ENCODE measurements at regions not wholly inside any gene's neighbourhood (a gene's known extent, or its start where the extent isn't known, plus 50 kb on each side); places are given as distances from the start of the nearest gene placed in this dataset.
"Not testable (repeated sequence)": the region's sequence is repeated elsewhere in the genome, so short reads cannot be mapped to it uniquely, and the experiment has no call there.

DNA sequence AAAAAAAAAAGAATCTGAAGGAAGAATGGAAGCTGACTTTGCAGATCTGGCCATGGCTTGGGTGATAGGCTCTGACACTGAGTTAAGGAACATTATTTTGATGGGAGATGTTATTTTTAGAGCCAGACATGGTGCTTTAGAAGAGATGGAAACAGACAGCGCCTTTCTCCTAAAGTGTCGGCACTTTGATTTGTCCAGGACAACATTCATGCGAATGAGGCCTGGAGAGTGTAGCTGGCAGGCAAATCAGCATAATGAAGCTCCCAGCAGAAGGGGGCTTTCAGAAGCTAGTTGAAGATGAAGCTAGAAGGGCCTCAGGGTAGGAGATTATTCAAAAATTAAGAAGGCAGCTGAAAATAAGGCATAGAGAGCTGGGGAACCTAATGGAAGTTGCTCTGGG, 397.7 kb downstream of the RWDD3 start:
- H3K4me3 ChIP-seq (ENCODE audit: low read depth, low read length), result no peak overlapping the region
- TF ChIP-seq, protein P1, sequence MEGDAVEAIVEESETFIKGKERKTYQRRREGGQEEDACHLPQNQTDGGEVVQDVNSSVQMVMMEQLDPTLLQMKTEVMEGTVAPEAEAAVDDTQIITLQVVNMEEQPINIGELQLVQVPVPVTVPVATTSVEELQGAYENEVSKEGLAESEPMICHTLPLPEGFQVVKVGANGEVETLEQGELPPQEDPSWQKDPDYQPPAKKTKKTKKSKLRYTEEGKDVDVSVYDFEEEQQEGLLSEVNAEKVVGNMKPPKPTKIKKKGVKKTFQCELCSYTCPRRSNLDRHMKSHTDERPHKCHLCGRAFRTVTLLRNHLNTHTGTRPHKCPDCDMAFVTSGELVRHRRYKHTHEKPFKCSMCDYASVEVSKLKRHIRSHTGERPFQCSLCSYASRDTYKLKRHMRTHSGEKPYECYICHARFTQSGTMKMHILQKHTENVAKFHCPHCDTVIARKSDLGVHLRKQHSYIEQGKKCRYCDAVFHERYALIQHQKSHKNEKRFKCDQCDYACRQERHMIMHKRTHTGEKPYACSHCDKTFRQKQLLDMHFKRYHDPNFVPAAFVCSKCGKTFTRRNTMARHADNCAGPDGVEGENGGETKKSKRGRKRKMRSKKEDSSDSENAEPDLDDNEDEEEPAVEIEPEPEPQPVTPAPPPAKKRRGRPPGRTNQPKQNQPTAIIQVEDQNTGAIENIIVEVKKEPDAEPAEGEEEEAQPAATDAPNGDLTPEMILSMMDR (IDR thresholded peaks at IDR 0.05; ENCODE audit: borderline replicate concordance, insufficient read depth, low read depth, low read length), result no peak

DNA sequence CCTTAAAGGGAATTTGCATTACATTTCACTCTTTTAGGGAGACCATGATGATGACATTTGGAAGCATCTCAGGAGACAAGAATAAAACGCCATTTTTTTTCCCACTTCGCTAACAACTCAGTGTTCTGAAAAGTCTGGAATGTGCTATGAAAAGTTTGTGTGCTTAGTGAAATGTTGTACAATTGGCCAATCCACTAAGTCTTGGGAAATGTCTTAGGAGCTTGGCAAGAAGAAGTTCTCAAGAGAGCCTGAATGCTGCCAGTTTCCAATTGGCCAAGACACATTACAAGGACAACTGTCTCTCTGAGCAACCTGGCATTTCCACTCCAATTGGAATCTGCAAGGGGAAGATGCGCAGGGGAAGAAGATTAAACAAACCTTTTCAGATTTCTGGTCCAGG, 401.8 kb downstream of the RWDD3 start:
- TF ChIP-seq, protein P1 (IDR thresholded peaks at IDR 0.05; ENCODE audit: borderline replicate concordance, insufficient read depth, low read depth, low read length), result no peak
- H3K4me3 ChIP-seq (ENCODE audit: low read depth, low read length), result no peak overlapping the region

DNA sequence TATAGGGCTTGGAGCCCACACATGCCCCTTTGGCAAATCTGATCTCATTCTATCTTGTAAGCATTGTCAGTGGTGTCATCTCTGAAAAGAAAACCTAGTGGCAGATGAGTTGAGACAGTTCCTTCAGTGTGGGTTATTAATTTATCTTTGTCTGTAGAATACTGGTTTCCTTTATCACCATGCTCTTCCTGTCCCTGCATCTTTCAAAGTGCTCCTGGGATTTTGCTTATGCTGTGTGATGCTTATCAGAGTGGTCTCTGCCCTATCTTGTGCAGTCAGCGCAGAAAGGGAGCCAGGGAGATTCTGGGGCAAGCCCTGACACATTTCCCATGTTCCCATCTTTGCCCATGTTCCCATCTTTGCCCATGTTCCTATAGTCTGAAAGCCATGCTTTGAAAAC, 402.9 kb downstream of the RWDD3 start:
- H3K4me3 ChIP-seq (ENCODE audit: low read depth, low read length), result no peak overlapping the region
- TF ChIP-seq, protein P1 (IDR thresholded peaks at IDR 0.05; ENCODE audit: borderline replicate concordance, insufficient read depth, low read depth, low read length), result no peak

DNA sequence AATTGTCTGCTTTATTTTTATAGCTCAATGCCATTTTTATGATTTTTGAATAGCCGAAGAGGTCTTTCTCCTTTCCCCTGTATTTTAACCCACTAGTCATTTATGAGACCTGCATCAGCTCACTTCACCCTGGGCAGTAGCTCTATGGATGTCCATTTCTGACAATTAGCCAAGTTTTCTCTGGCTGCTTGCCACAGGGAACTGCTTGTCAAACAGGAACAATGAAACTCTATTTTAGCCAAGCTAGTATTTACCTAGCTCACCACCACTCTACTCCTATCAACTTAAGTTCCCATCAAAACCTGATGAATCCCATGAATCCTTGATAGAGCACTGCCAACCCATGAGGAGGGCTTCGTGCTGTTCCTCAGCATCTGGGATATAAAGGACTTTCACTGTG, 406.7 kb downstream of the RWDD3 start:
- TF ChIP-seq, protein P1 (IDR thresholded peaks at IDR 0.05; ENCODE audit: borderline replicate concordance, insufficient read depth, low read depth, low read length), result no peak
- H3K4me3 ChIP-seq (ENCODE audit: low read depth, low read length), result no peak overlapping the region

DNA sequence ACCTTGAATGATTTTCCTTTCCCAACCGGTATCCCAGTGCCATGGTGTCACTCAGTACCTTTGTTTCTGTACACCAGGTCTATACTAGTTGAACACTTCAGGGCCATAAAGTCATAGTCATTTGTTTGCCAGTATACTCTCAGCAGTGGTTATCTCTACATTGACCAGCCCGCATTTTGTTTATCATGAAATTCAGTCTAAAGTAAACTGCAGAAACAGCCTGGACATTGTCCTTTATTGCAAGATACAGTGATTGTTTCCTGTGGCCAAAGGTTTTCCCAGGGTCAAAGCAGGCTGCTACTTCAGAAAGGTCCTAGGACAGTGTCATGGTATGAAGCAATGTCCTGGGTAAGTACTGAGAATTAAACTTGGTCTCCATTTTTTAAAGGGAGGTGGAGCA, 407.4 kb downstream of the RWDD3 start:
- H3K4me3 ChIP-seq (ENCODE audit: low read depth, low read length), result no peak overlapping the region
- TF ChIP-seq, protein P1 (IDR thresholded peaks at IDR 0.05; ENCODE audit: borderline replicate concordance, insufficient read depth, low read depth, low read length), result no peak

DNA sequence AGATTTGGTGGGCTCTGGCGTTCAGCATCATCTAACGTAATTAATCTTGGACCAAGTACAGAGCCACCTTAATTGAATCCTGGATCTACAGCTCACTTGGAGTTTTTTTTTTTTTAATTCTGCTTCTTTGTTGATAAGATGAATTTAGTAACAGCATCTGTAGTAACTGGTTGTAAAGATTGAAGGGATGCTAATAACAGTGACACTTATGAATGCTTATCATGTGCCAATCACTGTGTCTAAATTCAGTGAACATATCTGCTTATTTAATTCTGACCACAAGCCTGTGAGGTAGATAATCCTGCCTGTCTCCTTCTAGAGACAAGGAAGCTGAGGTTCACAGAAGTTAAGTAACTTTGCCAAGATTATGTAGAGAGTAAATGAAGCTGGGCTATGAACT, 408.0 kb downstream of the RWDD3 start:
- TF ChIP-seq, protein P1 (IDR thresholded peaks at IDR 0.05; ENCODE audit: borderline replicate concordance, insufficient read depth, low read depth, low read length), result no peak

DNA sequence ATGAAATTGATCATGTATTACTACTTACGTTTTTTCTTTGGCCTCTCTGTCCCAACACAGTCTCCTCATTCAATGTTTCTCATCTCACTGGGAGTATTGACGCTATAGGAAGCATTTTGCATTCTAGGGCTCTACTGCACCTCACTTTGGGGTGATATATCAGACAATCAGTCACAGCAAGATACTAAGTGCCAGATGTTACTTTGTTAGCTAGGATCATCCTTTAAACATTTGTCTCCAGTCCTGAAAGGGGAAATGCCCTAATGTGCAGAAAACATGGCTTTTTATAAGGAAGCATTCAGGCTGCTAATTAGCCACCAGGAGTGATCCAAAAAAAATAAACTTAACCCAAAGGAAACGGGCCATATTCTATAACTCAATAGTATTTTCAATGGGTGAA, 409.1 kb downstream of the RWDD3 start:
- TF ChIP-seq, protein P1 (IDR thresholded peaks at IDR 0.05; ENCODE audit: borderline replicate concordance, insufficient read depth, low read depth, low read length), result no peak
- H3K4me3 ChIP-seq (ENCODE audit: low read depth, low read length), result no peak overlapping the region

More for the DNA sequence above, 408.0 kb downstream of the RWDD3 start:
- no peak overlapping the region for H3K4me3 ChIP-seq (ENCODE audit: low read depth, low read length)

DNA sequence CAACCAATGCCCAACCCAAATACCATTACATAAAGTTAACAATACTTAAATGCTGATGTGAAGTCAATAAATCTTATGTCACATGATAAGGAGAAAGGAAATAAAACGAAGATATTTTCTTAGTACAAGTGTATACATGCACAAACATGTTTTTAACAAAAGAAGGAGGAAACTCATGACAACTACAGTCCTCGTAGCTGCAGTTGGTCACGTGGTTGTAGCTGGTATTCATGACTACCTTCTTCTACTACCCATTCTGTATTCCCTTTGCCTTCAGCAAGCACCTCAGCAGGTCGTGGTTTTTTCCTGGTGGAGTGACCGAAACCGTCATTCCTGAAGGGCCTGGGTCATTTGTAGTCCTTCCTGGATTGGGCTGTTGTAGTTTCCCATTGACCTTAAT, 411.1 kb downstream of the RWDD3 start:
- H3K4me3 ChIP-seq (ENCODE audit: low read depth, low read length), result not testable (repeated sequence)
